Subcutaneous abdominal adipose tissue (tissue), 5 donors: ENCODE measurements at regions not wholly inside any gene's neighbourhood (a gene's known extent, or its start where the extent isn't known, plus 50 kb on each side); places are given as distances from the start of the nearest gene placed in this dataset.
"Not testable (repeated sequence)": the region's sequence is repeated elsewhere in the genome, so short reads cannot be mapped to it uniquely, and the experiment has no call there.

Experiments used
- H3K27ac ChIP-seq: one replicate; pipeline ENCODE4 v1.7.0; 2013; ENCODE audit warnings: low read depth, mild to moderate bottlenecking, inconsistent platforms, low read length, moderate library complexity
- H3K27me3 ChIP-seq, 5 donors: one replicate each; pipeline ENCODE4 v1.7.0; 2013; ENCODE audit warnings: low read length in 5 of 5, inconsistent platforms in 1 of 5; ENCODE audit not compliant: control insufficient read depth in 5 of 5, insufficient read depth in 4 of 5
- H3K36me3 ChIP-seq, 5 donors: one replicate each; pipeline ENCODE4 v1.7.0; 2013; ENCODE audit warnings: low read length in 5 of 5; ENCODE audit not compliant: control insufficient read depth in 5 of 5, insufficient read depth in 5 of 5
- H3K4me1 ChIP-seq, 5 donors: one replicate each; pipeline ENCODE4 v1.7.0; 2013; ENCODE audit warnings: low read length in 5 of 5, mild to moderate bottlenecking in 3 of 5, moderate library complexity in 1 of 5; ENCODE audit not compliant: control insufficient read depth in 5 of 5, insufficient read depth in 5 of 5
- H3K4me3 ChIP-seq, 5 donors: one replicate each; pipeline ENCODE4 v1.7.0; 2013; ENCODE audit warnings: low read length in 5 of 5, low read depth in 1 of 5
- H3K9ac ChIP-seq, 5 donors: one replicate each; pipeline ENCODE4 v1.7.0; 2013; ENCODE audit warnings: low read length in 5 of 5, mild to moderate bottlenecking in 4 of 5, moderate library complexity in 3 of 5
- H3K9me3 ChIP-seq, 5 donors: one replicate each; pipeline ENCODE4 v1.7.0; 2013; ENCODE audit warnings: low read length in 5 of 5; ENCODE audit not compliant: control insufficient read depth in 5 of 5
- donor health status: healthy.
- donor health status: healthy.
- donor health status: healthy.
- donor health status: healthy.
- donor health status: healthy.

DNA sequence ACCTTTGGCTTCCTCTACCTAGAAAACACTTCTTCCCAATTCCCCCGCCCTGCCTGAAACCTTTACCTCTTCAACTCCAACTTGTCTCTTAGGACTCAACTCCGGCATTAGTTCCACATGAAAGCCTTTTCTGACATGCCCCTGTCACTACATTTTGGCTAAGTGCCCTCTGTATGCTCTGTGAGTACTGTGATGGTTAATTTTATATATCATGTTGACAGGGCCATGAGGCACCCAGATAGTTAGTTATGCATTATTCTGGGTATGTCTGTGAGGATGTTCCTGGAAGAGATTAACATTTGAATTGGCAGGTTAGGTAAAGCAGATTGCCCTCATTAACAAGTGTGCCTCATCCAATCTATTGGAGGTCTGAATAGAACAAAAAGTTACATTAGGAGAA lies 75.6 kb upstream of the NCKAP5 start:
- Histone ChIP-seq H3K36me3 (no peaks in the 10 kb centered on the region), H3K27ac (no peak overlapping the region)

DNA sequence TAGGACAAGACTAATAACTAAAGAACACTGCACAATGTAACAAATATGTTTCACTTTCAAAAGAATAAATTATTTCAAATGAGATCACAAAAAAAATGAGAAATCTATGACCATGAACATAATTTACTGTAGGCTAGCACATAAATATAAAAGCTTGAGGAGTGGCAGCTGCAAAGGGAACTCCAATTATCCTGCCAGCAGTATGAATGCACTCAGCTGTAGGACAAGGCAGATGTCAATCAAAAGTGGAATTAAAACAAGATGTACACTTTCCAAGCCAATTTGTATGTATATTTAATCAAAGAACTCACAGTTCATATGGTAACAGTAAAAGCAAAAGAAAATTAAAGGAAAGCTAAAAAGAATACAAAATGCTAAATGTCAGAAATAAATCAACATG lies 76.6 kb upstream of the NCKAP5 start:
- H3K9ac ChIP-seq = no peak overlapping the region
- peaks cover 0 to 7% (median 0%) of the 10 kb centered on the region in 5 donors for H3K4me1 ChIP-seq
- H3K9me3 ChIP-seq = no peaks in the 10 kb centered on the region
- H3K36me3 ChIP-seq = no peaks in the 10 kb centered on the region
- H3K27me3 ChIP-seq = no peaks in the 10 kb centered on the region
- H3K27ac ChIP-seq = no peak overlapping the region
- no peak overlapping the region for H3K4me3 ChIP-seq

More for the DNA sequence above, 75.6 kb upstream of the NCKAP5 start:
- peaks cover 0 to 7% (median 0%) of the 10 kb centered on the region in 5 donors for H3K4me1 ChIP-seq
- no peaks in the 10 kb centered on the region for H3K27me3 ChIP-seq
- H3K9me3 ChIP-seq = no peaks in the 10 kb centered on the region
- H3K9ac ChIP-seq = no peak overlapping the region
- H3K4me3 ChIP-seq = no peak overlapping the region

DNA sequence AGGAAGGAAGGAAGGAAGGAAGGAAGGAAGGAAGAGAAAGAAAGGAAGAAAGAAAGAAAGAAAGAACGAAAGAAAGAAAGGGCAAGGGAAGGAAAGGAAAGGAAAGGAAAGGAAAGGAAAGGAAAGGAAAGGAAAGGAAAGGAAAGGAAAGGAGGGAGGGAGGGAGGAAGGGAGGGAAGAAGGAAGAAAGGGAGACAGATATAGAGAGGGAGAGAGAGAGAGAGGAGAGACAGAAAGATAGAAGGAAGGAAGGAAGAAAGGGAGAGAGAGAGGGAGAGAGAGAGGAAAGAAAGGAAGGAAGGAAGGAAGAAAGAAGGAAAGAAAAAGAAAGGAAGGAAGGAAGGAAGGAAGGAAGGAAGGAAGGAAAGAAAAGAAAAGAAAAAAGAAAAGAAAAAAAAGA lies 79.1 kb upstream of the NCKAP5 start:
- H3K4me1 ChIP-seq, H3K27me3 ChIP-seq, H3K9me3 ChIP-seq, H3K27ac ChIP-seq, H3K4me3 ChIP-seq, H3K36me3 ChIP-seq, H3K9ac ChIP-seq: not testable (repeated sequence)

DNA sequence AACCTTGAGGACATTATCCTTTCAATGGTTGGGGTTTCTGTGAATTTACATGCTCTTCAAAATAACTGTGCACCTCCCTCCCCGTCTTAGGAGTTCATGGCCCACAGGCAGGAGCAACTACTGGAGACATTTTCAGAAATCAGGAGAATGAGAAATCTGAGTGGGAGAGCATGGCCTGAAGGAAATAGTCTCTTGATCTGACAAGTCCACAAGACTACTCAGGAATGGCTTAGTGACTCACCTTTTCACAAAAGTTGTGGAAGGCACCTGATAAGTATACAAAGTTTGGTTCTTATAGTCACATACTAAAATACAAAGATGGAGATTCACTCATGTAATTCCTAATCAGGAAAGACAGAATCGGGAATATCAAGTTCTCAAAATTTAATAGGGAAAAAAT lies 83.6 kb upstream of the NCKAP5 start:
- H3K9ac ChIP-seq = no peak overlapping the region
- no peak overlapping the region for H3K27ac ChIP-seq
- H3K9me3 ChIP-seq = no peaks in the 10 kb centered on the region
- no peaks in the 10 kb centered on the region for H3K27me3 ChIP-seq
- no peak overlapping the region for H3K4me3 ChIP-seq
- H3K4me1 ChIP-seq = peaks cover 0 to 15% (median 12%) of the 10 kb centered on the region in 5 donors
- no peaks in the 10 kb centered on the region for H3K36me3 ChIP-seq

DNA sequence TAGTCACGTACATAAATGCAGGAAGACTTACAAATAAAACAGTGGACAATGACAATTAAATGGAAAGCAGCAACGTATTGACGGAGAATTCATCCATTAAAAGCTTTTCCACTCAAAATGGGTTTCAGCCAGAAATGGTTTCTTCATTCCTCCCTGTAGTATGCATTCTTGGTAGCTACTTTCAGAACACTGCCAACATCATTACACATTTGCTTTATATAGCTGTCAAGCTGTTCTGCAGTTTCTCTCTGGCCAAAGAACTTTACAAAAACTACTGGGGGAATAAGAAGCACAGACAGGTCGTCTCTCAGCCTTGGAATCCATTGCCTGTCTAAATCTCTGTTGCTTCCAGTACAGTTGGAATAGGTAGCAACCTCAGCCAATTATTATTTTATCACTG lies 84.1 kb upstream of the NCKAP5 start:
- H3K36me3 ChIP-seq = no peaks in the 10 kb centered on the region
- no peaks in the 10 kb centered on the region for H3K9me3 ChIP-seq
- no peak overlapping the region for H3K4me3 ChIP-seq
- H3K27ac ChIP-seq = no peak overlapping the region
- no peak overlapping the region for H3K9ac ChIP-seq
- no peaks in the 10 kb centered on the region for H3K27me3 ChIP-seq
- peaks cover 0 to 15% (median 12%) of the 10 kb centered on the region in 5 donors for H3K4me1 ChIP-seq

DNA sequence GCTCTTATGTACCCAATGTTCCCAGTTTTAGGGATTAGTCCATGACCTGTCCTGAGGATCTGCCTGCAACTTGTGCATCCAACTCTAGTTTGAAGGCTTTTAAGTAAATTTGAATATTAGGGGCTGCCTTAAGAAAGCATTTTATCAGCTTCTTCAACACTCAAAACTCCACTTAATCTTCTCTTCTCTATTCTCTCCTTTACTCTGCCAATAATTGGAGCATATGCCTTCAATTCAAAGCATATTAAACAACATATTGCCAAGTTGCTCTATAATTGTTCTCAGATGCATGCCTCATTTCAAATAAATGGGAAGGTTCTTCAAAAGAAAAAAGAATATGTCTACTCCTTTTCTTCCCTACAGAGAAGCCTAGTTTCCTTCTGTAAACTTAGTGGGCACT lies 84.8 kb upstream of the NCKAP5 start:
- Histone ChIP-seq H3K4me3 (no peak overlapping the region), H3K27ac (no peak overlapping the region)

DNA sequence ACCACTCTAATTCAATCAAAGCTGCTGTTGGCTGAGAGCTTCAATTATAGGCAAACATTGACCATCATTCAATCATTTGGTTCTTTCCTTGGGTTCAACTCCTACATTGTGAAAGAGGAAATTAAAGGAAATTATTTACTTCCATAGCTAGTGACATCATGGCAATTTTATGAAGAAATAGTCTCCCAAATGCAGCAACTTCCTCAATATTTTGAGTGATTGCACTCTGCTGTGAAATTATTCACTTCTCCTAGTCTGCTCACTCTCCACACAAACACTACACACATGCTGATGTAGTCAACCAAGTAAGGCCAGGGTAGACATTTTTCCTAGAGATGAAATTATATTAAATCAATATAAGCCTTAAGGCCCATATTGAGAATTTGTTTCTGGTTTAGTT lies 86.7 kb upstream of the NCKAP5 start:
- H3K36me3 ChIP-seq = no peaks in the 10 kb centered on the region

More for the DNA sequence above, 84.8 kb upstream of the NCKAP5 start:
- Histone ChIP-seq H3K36me3 (no peaks in the 10 kb centered on the region), H3K27me3 (no peaks in the 10 kb centered on the region), H3K9ac (no peak overlapping the region), H3K4me1 (peaks cover 0 to 15% (median 12%) of the 10 kb centered on the region in 5 donors), H3K9me3 (no peaks in the 10 kb centered on the region)

DNA sequence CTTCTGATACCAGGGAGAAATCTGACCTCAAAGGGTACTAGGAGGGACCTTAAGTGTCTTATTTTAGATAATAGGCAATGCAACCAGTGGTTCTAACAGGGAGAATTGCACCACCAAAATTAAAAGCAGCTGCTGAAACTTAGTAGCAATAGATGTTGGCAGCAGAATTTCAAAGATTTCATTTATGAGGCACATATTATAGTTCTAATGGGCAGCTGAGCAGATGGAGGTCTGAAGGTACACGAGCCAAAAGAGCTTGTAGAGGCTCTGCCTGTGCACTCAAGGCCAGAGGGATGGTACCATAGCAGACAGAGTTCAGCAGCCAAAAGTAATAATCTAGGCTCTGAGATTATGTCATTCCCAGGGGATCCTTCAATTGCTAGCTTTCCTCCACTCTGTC lies 87.3 kb upstream of the NCKAP5 start:
- Histone ChIP-seq H3K36me3 (no peaks in the 10 kb centered on the region), H3K4me1 (peaks cover 0 to 15% (median 12%) of the 10 kb centered on the region in 5 donors), H3K9me3 (no peaks in the 10 kb centered on the region), H3K27me3 (no peaks in the 10 kb centered on the region), H3K9ac (no peak overlapping the region), H3K4me3 (no peak overlapping the region), H3K27ac (no peak overlapping the region)

More for the DNA sequence above, 86.7 kb upstream of the NCKAP5 start:
- Histone ChIP-seq H3K27ac (no peak overlapping the region), H3K9me3 (no peaks in the 10 kb centered on the region), H3K4me3 (no peak overlapping the region), H3K9ac (no peak overlapping the region), H3K27me3 (no peaks in the 10 kb centered on the region), H3K4me1 (peaks cover 0 to 15% (median 12%) of the 10 kb centered on the region in 5 donors)

DNA sequence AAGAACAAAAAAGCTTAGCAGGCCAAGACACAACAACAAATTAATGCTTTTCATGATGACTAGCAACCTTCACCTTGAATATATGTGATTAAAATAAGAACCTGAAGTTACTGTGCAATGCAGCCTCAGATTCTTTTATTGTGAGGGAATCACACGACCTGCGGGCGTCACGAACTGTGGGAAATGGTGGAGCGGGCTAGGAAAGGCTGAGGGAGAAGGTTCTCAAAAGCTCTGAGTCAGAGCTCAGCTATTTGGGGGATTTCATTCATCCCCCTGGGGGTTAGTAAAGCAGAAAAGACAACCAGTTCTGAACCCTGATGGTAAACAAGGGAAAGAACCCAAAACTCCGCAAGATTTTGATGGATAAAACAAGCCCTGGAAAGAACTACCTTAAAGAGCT lies 89.3 kb upstream of the NCKAP5 start:
- no peaks in the 10 kb centered on the region for H3K9me3 ChIP-seq
- H3K9ac ChIP-seq = no peak overlapping the region
- no peak overlapping the region for H3K27ac ChIP-seq
- no peaks in the 10 kb centered on the region for H3K27me3 ChIP-seq
- no peak overlapping the region for H3K4me3 ChIP-seq
- H3K4me1 ChIP-seq = peaks cover 0 to 9% (median 6%) of the 10 kb centered on the region in 5 donors
- H3K36me3 ChIP-seq = no peaks in the 10 kb centered on the region

DNA sequence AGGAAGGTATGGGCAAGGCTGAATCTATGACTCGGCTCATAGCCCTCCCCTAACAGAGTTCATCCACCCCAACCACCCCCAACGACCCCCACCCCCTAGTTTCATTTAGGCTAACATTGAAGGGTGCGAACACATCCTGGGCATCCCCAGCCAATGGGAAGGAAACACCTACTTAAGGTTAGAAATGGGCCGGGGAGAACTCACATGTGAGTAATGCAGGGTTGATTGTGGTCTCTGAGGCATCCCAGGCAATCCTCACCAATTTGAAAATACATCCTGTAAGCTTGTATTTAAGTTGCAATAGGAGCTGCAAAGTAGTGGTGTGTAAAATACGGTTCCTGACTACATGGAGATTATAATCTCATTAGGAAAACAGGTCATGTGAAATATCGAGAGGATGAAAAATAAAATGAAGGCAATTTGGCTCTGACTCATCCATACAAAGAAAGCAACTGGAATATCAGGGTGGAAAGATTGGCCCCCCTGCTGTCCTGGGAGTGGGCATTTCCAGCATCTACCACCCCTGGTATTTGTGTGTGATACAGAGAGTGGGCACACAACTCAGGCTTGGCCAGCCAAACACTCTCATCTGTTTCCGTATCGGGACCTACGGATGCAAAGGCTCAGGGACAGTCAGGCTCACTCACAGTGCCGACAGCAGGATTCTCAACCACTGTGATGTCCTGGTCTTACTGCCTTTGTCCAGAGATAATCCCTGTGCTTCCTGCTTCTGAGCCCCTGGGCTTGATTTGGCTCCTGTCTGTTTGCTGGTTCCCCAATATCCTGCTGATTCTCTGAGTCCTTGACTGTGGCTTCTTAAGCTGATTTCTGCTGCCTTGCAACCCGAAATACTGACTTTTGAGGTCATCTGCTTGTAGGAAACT lies 90.0 kb upstream of the NCKAP5 start:
- Histone ChIP-seq H3K9ac (no peak overlapping the region), H3K9me3 (no peaks in the 10 kb centered on the region), H3K4me3 (no peak overlapping the region), H3K36me3 (no peaks in the 10 kb centered on the region), H3K27ac (no peak overlapping the region), H3K27me3 (no peaks in the 10 kb centered on the region), H3K4me1 (peaks cover 0 to 5% (median 3%) of the 10 kb centered on the region in 5 donors)
